MM.1S (cell line): ENCODE measurements at regions not wholly inside any gene's neighbourhood (a gene's known extent, or its start where the extent isn't known, plus 50 kb on each side); places are given as distances from the start of the nearest gene placed in this dataset.
"Not testable (repeated sequence)": the region's sequence is repeated elsewhere in the genome, so short reads cannot be mapped to it uniquely, and the experiment has no call there.

ENCODE experiments used
- DNase-seq: peaks from one replicate; pipeline ENCODE4 v3.0.0-alpha.2; 2015
- H2AFZ ChIP-seq: fragments of 300-600 bp; sonication (generic); 2 replicates; pipeline ENCODE4 v1.6.0; 2016; ENCODE audit warnings: antibody characterized with exemption, low read length
- H3F3A ChIP-seq: fragments of 300-600 bp; sonication (generic); 2 replicates; pipeline ENCODE4 v1.6.1; 2016; ENCODE audit warnings: mild to moderate bottlenecking, antibody characterized with exemption, low read length, moderate library complexity, mixed read lengths; ENCODE audit not compliant: insufficient read depth
- H3K27ac ChIP-seq: fragments of 300-600 bp; sonication (generic); 2 replicates; pipeline ENCODE4 v1.5.1; 2016; ENCODE audit warnings: mild to moderate bottlenecking, low read length
- H3K27me3 ChIP-seq: fragments of 300-600 bp; sonication (generic); replicated peaks from 2 replicates; pipeline ENCODE4 v1.6.0; 2016; ENCODE audit warnings: low read length; ENCODE audit not compliant: insufficient read depth
- H3K36me3 ChIP-seq: fragments of 300-600 bp; sonication (generic); replicated peaks from 2 replicates; pipeline ENCODE4 v1.6.1; 2016; ENCODE audit warnings: mild to moderate bottlenecking, low read length, mixed read lengths; ENCODE audit not compliant: insufficient read depth
- H3K4me1 ChIP-seq: fragments of 300-600 bp; sonication (generic); 2 replicates; pipeline ENCODE4 v1.6.1; 2016; ENCODE audit warnings: low read length, mixed read lengths
- H3K4me2 ChIP-seq: fragments of 300-600 bp; sonication (generic); 2 replicates; pipeline ENCODE4 v1.6.0; 2016; ENCODE audit warnings: low read depth, low read length
- H3K4me3 ChIP-seq: fragments of 300-600 bp; sonication (generic); 2 replicates; pipeline ENCODE4 v1.5.1; 2016; ENCODE audit warnings: low read length, mixed read lengths
- H3K79me2 ChIP-seq: fragments of 300-600 bp; sonication (generic); 2 replicates; pipeline ENCODE4 v1.6.1; 2016; ENCODE audit warnings: mixed run types, low read length, mixed read lengths
- H3K9ac ChIP-seq: fragments of 300-600 bp; sonication (generic); 2 replicates; pipeline ENCODE4 v1.6.1; 2016; ENCODE audit warnings: low read length, mixed read lengths
- H3K9me2 ChIP-seq: fragments of 300-600 bp; sonication (generic); replicated peaks from 2 replicates; pipeline ENCODE4 v1.6.1; 2016; ENCODE audit warnings: mild to moderate bottlenecking, low read length, mixed read lengths; ENCODE audit not compliant: insufficient read depth
- H3K9me3 ChIP-seq: fragments of 300-600 bp; sonication (generic); replicated peaks from 2 replicates; pipeline ENCODE4 v1.6.1; 2016; ENCODE audit warnings: mild to moderate bottlenecking, low read length, mixed read lengths; ENCODE audit not compliant: insufficient read depth
- H4K20me1 ChIP-seq: fragments of 300-600 bp; sonication (generic); 2 replicates; pipeline ENCODE4 v1.6.1; 2016; ENCODE audit warnings: mild to moderate bottlenecking, low read length, moderate library complexity, mixed read lengths; ENCODE audit not compliant: insufficient read depth

- not testable (repeated sequence) for H3F3A ChIP-seq, H3K27me3 ChIP-seq, H3K36me3 ChIP-seq, H4K20me1 ChIP-seq, H3K9ac ChIP-seq, H2AFZ ChIP-seq, H3K9me2 ChIP-seq, H3K4me1 ChIP-seq, H3K9me3 ChIP-seq, H3K4me2 ChIP-seq, DNase-seq, H3K79me2 ChIP-seq, H3K27ac ChIP-seq, H3K4me3 ChIP-seq
These were observed 146.2 kb downstream of the TMEM121 start for GRCh38 chr14:105672450-105673200.

DNA sequence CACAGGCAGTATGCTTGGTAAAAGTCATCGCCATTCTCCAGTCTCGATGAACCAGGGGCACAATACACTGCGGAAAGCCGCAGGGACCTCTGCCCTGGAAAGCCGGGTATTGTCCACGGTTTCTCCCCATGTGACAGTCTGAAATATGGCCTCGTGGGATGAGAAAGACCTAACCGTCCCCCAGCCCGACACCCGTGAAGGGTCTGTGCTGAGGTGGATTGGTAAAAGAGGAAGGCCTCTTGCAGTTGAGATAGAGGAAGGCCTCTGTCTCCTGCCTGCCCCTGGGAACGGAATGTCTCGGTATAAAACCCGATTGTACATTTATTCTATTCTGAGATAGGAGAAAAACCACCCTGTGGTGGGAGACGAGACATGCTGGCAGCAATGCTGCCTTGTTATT lies 149.1 kb downstream of the TMEM121 start:
- H3K27me3 ChIP-seq, H3K4me3 ChIP-seq, H2AFZ ChIP-seq, H3K9ac ChIP-seq, H3K4me2 ChIP-seq, H3K36me3 ChIP-seq, DNase-seq, H3K27ac ChIP-seq, H3K79me2 ChIP-seq, H3K9me2 ChIP-seq, H3K9me3 ChIP-seq, H4K20me1 ChIP-seq, H3K4me1 ChIP-seq, H3F3A ChIP-seq: not testable (repeated sequence)

GRCh38 chr14:105675905-105676670 lies 149.7 kb downstream of the TMEM121 start:
- H3K9me2 ChIP-seq, H2AFZ ChIP-seq, H3K27me3 ChIP-seq, H3F3A ChIP-seq, H3K79me2 ChIP-seq, H3K4me3 ChIP-seq, H4K20me1 ChIP-seq, H3K4me1 ChIP-seq, H3K9me3 ChIP-seq, H3K4me2 ChIP-seq, H3K9ac ChIP-seq, H3K27ac ChIP-seq, H3K36me3 ChIP-seq, DNase-seq: not testable (repeated sequence)

GRCh38 chr14:105678057-105678456 lies 151.7 kb downstream of the TMEM121 start:
- H3K4me2 ChIP-seq, H2AFZ ChIP-seq, H3F3A ChIP-seq, H4K20me1 ChIP-seq, H3K4me1 ChIP-seq, H3K9me3 ChIP-seq, H3K27ac ChIP-seq, H3K79me2 ChIP-seq, H3K36me3 ChIP-seq, H3K9ac ChIP-seq, H3K9me2 ChIP-seq, H3K4me3 ChIP-seq, H3K27me3 ChIP-seq, DNase-seq: not testable (repeated sequence)

GRCh38 chr14:105678996-105679958 lies 152.9 kb downstream of the TMEM121 start:
- not testable (repeated sequence) for H3K4me1 ChIP-seq, H3K79me2 ChIP-seq, DNase-seq, H4K20me1 ChIP-seq, H3K27me3 ChIP-seq, H3K27ac ChIP-seq, H3K9ac ChIP-seq, H3K4me2 ChIP-seq, H3K4me3 ChIP-seq, H3K36me3 ChIP-seq, H2AFZ ChIP-seq, H3K9me3 ChIP-seq, H3K9me2 ChIP-seq, H3F3A ChIP-seq

DNA sequence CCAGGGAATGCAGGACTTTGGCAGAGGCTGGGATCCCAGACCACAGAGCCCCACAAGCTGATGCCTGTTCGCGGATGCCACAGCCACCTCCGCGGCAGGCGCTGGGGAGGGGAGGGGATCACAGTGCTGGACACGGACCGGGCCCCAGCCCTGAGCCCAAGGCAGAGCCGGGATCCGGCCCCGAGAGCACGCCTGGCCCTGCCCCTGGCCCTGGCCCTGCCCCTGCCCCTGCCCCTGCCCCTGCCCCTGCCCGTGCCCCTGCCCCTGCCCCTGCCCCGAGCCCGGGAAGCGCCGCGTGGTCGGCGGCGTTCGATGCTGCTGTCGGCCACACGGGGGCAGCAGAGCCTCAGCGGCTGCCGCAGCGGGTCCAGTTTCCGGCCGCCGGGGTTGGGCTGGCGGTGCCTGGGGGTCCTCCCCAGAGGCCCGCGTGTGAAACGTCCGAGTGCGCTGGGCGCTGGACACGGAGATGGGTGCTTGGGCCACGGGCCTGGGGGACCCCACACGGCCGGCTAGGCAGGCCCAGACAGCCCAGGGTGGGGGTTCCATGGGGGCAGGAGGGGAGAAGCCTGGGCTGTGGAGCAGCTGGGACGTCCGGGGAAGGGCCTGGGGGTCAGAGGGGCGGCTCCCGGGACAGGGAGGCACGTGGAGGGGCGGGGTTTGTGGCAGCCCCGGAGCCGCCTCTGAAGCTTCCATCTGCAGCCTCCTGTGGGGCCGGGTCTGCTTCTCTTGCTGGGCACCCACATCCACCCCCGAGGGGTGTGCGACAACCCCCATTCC lies 153.8 kb downstream of the TMEM121 start:
- H4K20me1 ChIP-seq, H3K36me3 ChIP-seq, H2AFZ ChIP-seq, H3K27me3 ChIP-seq, H3F3A ChIP-seq, DNase-seq, H3K79me2 ChIP-seq, H3K4me2 ChIP-seq, H3K9me3 ChIP-seq, H3K9ac ChIP-seq, H3K27ac ChIP-seq, H3K4me1 ChIP-seq, H3K4me3 ChIP-seq, H3K9me2 ChIP-seq: not testable (repeated sequence)

DNA sequence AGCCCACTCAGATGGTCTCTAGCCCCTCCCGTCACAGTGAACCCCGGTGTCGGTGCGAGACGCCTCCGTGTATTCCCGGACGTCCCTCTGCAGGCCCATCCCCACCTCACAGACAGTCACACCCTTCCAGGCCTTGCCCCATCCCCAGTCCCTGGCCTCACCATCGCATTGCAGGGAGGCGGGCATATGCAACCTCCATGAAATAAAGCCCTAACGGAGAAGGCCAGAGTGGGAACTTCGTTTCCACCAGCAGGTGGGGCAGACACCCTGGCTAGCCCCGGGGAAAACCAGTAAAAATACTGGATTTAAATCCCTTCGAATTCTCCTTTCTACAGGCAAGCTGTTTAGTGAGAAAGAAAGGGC lies 154.3 kb downstream of the TMEM121 start:
- not testable (repeated sequence) for H2AFZ ChIP-seq, H3K9me2 ChIP-seq, DNase-seq, H3K27ac ChIP-seq, H3K9ac ChIP-seq, H3K27me3 ChIP-seq, H3K4me1 ChIP-seq, H3K4me3 ChIP-seq, H3K4me2 ChIP-seq, H3K9me3 ChIP-seq, H3K79me2 ChIP-seq, H3K36me3 ChIP-seq, H3F3A ChIP-seq, H4K20me1 ChIP-seq
